GM12865 (cell line): ENCODE measurements at regions not wholly inside any gene's neighbourhood (a gene's known extent, or its start where the extent isn't known, plus 50 kb on each side); places are given as distances from the start of the nearest gene placed in this dataset.

Experiments
- DNase-seq: peaks from one replicate; pipeline ENCODE4 v3.0.0; 2010; ENCODE audit warnings: low read depth
- H3K4me3 ChIP-seq: 2 replicates; pipeline ENCODE4 v1.5.1; 2011; ENCODE audit warnings: mild to moderate bottlenecking, low read depth, low read length, control low read depth
- CTCF ChIP-seq: IDR thresholded peaks from 2 replicates; pipeline ENCODE4 v1.5.1; 2011; ENCODE audit warnings: low read length, control low read depth, low read depth, inconsistent platforms; ENCODE audit not compliant: insufficient read depth; ENCODE audit errors: missing control alignments

GRCh38 chr20:60808003-60808672 is 443.9 kb upstream of the CDH4 start:
- no peak overlapping the region for H3K4me3 ChIP-seq
- TF ChIP-seq CTCF: no peak
- DNase-seq: no peak

- no peak for TF ChIP-seq CTCF
- DNase-seq: no peak
- no peak overlapping the region for H3K4me3 ChIP-seq
Observed at GRCh38 chr20:60808701-60809100, 443.4 kb upstream of the CDH4 start.

GRCh38 chr20:60810561-60810960 is 441.5 kb upstream of the CDH4 start:
- H3K4me3 ChIP-seq: no peak overlapping the region
- no peak for TF ChIP-seq CTCF
- DNase-seq: no peak

GRCh38 chr20:60812561-60812960 is 439.5 kb upstream of the CDH4 start:
- no peak overlapping the region for H3K4me3 ChIP-seq
- no peak for TF ChIP-seq CTCF
- DNase-seq: no peak

GRCh38 chr20:60813066-60813465 is 439.0 kb upstream of the CDH4 start:
- no peak for TF ChIP-seq CTCF
- DNase-seq: no peak
- no peak overlapping the region for H3K4me3 ChIP-seq

GRCh38 chr20:60815656-60816055 is 436.4 kb upstream of the CDH4 start:
- TF ChIP-seq CTCF: no peak
- DNase-seq: no peak
- no peak overlapping the region for H3K4me3 ChIP-seq

- H3K4me3 ChIP-seq: no peak overlapping the region
- DNase-seq: no peak
- no peak for TF ChIP-seq CTCF
Observed at GRCh38 chr20:60816901-60817300, 435.2 kb upstream of the CDH4 start.
